ENCODE measurements at regions not wholly inside any gene's neighbourhood (a gene's known extent, or its start where the extent isn't known, plus 50 kb on each side); places are given as distances from the start of the nearest gene placed in this dataset.
"Not testable (repeated sequence)": the region's sequence is repeated elsewhere in the genome, so short reads cannot be mapped to it uniquely, and the experiment has no call there.

- WGBS (ENCODE audit: insufficient coverage, low coverage, missing lambda C conversion rate) = 17% methylated on average over 3 of the region's 7 CpGs
- ATAC-seq; H4K20me1 ChIP-seq (replicated peaks; ENCODE audit: control insufficient read depth, insufficient read depth, low read length); in situ Hi-C loops (cut with MboI); H3K4me1 ChIP-seq (replicated peaks in 1 of 2; ENCODE audit: control insufficient read depth in 2 of 2, insufficient read depth in 2 of 2, low read length in 2 of 2); H3K27ac ChIP-seq (ENCODE audit: extremely low read depth, low read depth, low read length); H3K9me1 ChIP-seq (ENCODE audit: control insufficient read depth, insufficient read depth, low read length); H3K9ac ChIP-seq (ENCODE audit: insufficient read depth in 1 of 2, low read depth in 2 of 2, low read length in 2 of 2); H3K36me3 ChIP-seq (ENCODE audit: control insufficient read depth, insufficient read depth, low read length); FAIRE-seq; BruUV-seq (replicated peaks); CTCF ChIA-PET (ENCODE audit: low intra/inter-chr PET ratio); intact Hi-C loops (cut with micrococcal nuclease); H3K27me3 ChIP-seq (ENCODE audit: control insufficient read depth in 2 of 2, insufficient read depth in 2 of 2, low read length in 2 of 2); H3K79me2 ChIP-seq (ENCODE audit: control insufficient read depth, insufficient read depth, low read length); H3K9me3 ChIP-seq (replicated peaks; ENCODE audit: control insufficient read depth, insufficient read depth, low read depth, low read length); H2AFZ ChIP-seq (ENCODE audit: low read depth, low read length): not testable (repeated sequence)
- POLR2A ChIA-PET = interaction anchor here (1.0 to 1.6 kb wide), 2 partner anchors 14 to 68 kb away, joined by 4 to 9 read pairs; no protein-coding TSS in a partner anchor
- peak overlapping the region; percentile 43; the same call in 1 of the 2 replicates for H3K4me3 ChIP-seq
- H3K4me2 ChIP-seq (ENCODE audit: insufficient read depth, low read length) = peak overlapping the region; percentile 80; the same call in 1 of the 2 replicates
- TF ChIP-seq NONO (IDR thresholded peaks at IDR 0.05; ENCODE audit: low read depth in 2 of 2, low read length in 1 of 2) = peak in 1 of 2 experiments; percentile 80; a peak in 1 of 4 replicates
- DNase-seq (ENCODE audit: extremely low read depth in 1 of 4, low spot score in 3 of 4) = peak in 1 of 4 experiments; percentile 20
These were observed 80.0 kb downstream of the PPIAL4G start for GRCh38 chr1:148403085-148403456.

GRCh38 chr1:148402152-148403084 is 80.7 kb downstream of the PPIAL4G start:
- peak overlapping the region; percentile 95 for H3K27ac ChIP-seq (ENCODE audit: extremely low read depth, low read depth, low read length)
- BruUV-seq (replicated peaks) = TSS peak; percentile 100
- CTCF ChIA-PET (ENCODE audit: low intra/inter-chr PET ratio); H3K9me1 ChIP-seq (ENCODE audit: control insufficient read depth, insufficient read depth, low read length); H3K36me3 ChIP-seq (ENCODE audit: control insufficient read depth, insufficient read depth, low read length); intact Hi-C loops (cut with micrococcal nuclease); H3K4me1 ChIP-seq (replicated peaks in 1 of 2; ENCODE audit: control insufficient read depth in 2 of 2, insufficient read depth in 2 of 2, low read length in 2 of 2); H3K79me2 ChIP-seq (ENCODE audit: control insufficient read depth, insufficient read depth, low read length); H3K27me3 ChIP-seq (ENCODE audit: control insufficient read depth in 2 of 2, insufficient read depth in 2 of 2, low read length in 2 of 2); in situ Hi-C loops (cut with MboI); H4K20me1 ChIP-seq (replicated peaks; ENCODE audit: control insufficient read depth, insufficient read depth, low read length); H3K9me3 ChIP-seq (replicated peaks; ENCODE audit: control insufficient read depth, insufficient read depth, low read depth, low read length): not testable (repeated sequence)
- H3K4me3 ChIP-seq = peak overlapping the region; percentile 43
- peak overlapping the region; percentile 79 to 96 for H3K9ac ChIP-seq (ENCODE audit: insufficient read depth in 1 of 2, low read depth in 2 of 2, low read length in 2 of 2)
- under 1% methylated on average over 34 of the region's 45 CpGs for WGBS (ENCODE audit: insufficient coverage, low coverage, missing lambda C conversion rate)
- FAIRE-seq (peak; percentile 69), DNase-seq (ENCODE audit: extremely low read depth in 1 of 4, low spot score in 3 of 4) (peak; percentile 42 to 91 (median 54)), ATAC-seq (peak; percentile 94)
- POLR2A ChIA-PET = interaction anchor here (1.0 to 1.6 kb wide), 2 partner anchors 14 to 68 kb away, joined by 4 to 9 read pairs; no protein-coding TSS in a partner anchor
- peak overlapping the region; percentile 80 for H3K4me2 ChIP-seq (ENCODE audit: insufficient read depth, low read length)
- peak overlapping the region; percentile 82 for H2AFZ ChIP-seq (ENCODE audit: low read depth, low read length)
- TF ChIP-seq ZBTB11 (CRISPR knock-in tag; IDR thresholded peaks at IDR 0.05) (peak in 1 of 3 experiments; percentile 79; a peak in 2 of 6 replicates), GABPA (tag; conservative IDR thresholded peaks at IDR 0.05; ENCODE audit: low read depth) (peak; percentile 86), THRB (CRISPR knock-in tag; conservative IDR thresholded peaks at IDR 0.05) (peak; percentile 99), E2F6 (IDR thresholded peaks at IDR 0.05; ENCODE audit: borderline replicate concordance in 1 of 2, extremely low read depth in 1 of 2, insufficient read depth in 1 of 2, insufficient read length in 1 of 2, low read depth in 1 of 2, low read length in 1 of 2, poor library complexity in 1 of 2, severe bottlenecking in 1 of 2) (peak in 1 of 2 experiments; percentile 36)

Measured in K562 (cell line).